ENCODE measurements at regions not wholly inside any gene's neighbourhood (a gene's known extent, or its start where the extent isn't known, plus 50 kb on each side); places are given as distances from the start of the nearest gene placed in this dataset.

DNA sequence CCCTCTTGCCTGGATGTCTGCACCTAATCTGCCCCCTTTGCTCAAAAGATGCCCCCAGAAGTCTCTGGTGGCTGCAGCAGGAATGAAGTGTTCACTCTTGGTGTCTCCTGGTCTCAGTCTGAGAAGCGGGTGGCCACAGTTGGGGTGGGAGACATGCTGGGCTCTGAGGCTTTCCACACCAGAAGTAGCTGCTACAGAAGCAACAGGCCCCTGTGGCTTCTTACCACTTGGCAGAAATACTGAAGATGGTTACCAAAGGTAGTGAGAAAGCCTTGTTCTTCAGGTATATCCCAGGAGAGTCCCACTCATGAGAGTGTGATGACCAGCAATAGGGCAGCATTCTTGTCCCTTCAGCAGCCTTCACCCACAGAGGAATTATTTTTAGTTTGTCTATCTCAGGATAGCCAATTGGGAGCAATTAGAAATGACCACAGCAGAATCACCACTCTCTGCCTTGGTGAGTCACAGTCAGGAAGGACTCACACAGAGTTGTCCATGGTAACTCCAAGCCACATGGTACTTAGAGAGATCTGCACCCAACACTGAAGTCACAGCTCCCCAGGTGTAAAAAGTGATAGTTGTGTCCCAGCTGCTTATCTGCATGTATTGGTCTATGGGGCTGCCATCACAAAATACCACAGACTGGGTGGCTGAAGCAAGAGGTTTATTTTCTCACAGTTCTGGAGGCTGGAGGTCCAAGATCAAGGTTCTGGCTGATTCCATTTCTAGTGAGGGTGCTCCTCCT, 169.8 kb upstream of the ID2 start:
- H3K4me3 ChIP-seq (ENCODE audit: low read depth, low read length): no peak overlapping the region
- TF ChIP-seq, protein P1, sequence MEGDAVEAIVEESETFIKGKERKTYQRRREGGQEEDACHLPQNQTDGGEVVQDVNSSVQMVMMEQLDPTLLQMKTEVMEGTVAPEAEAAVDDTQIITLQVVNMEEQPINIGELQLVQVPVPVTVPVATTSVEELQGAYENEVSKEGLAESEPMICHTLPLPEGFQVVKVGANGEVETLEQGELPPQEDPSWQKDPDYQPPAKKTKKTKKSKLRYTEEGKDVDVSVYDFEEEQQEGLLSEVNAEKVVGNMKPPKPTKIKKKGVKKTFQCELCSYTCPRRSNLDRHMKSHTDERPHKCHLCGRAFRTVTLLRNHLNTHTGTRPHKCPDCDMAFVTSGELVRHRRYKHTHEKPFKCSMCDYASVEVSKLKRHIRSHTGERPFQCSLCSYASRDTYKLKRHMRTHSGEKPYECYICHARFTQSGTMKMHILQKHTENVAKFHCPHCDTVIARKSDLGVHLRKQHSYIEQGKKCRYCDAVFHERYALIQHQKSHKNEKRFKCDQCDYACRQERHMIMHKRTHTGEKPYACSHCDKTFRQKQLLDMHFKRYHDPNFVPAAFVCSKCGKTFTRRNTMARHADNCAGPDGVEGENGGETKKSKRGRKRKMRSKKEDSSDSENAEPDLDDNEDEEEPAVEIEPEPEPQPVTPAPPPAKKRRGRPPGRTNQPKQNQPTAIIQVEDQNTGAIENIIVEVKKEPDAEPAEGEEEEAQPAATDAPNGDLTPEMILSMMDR (IDR thresholded peaks at IDR 0.05; ENCODE audit: low read depth, low read length): no peak

DNA sequence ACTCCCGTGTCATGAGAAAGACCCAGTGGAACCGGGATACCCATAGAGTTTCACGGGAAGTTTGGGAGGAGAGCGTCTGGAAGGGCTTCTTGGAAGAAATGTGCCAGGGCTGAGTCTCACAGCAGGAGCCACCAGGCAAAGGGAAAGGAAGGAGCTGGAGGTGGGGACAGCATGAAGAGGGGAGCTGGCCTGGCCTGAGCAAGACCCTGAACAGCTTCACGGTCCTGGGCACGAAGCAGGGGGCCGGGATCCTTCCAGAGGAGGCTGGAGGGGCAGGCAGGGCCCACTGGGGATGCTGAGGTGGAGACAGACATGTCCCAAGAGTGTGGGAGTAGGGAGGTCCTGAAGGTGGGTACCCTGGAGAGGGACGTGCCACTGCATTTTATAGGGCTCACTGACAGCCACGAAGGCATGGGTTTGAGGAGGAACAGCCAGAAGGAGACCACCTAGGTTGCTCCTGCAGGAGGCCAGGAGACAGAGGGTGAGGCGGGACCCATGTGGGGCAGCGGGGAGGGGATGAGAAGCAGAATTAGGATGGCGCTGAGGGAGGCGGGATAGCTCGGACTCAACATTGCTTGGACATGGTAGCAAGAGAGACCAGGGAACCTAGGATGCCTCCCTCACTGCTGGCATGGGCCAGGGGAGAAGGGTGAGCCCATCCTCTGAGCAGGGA, 168.1 kb upstream of the ID2 start:
- TF ChIP-seq, protein P1 (IDR thresholded peaks at IDR 0.05; ENCODE audit: low read depth, low read length): no peak
- H3K4me3 ChIP-seq (ENCODE audit: low read depth, low read length): no peak overlapping the region

DNA sequence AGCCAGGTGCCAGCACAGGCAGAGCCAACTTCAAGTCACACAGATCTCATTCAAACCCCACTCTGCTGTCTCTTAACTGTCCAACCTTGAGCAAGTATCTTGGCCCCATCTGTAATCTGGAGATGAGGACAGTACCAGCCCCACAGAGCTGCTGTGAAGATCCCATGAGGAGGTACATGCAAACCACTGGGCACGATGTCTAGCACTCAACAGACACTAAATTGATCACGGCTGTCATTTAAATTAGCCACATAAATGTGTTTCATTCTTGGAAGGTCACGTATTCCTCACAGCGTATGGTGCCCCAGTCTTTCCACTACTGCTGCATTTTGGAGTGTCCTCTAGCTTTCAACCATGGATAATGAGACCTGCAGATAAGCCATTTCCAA, 167.6 kb upstream of the ID2 start:
- no peak overlapping the region for H3K4me3 ChIP-seq (ENCODE audit: low read depth, low read length)
- TF ChIP-seq, protein P1 (IDR thresholded peaks at IDR 0.05; ENCODE audit: low read depth, low read length): no peak

DNA sequence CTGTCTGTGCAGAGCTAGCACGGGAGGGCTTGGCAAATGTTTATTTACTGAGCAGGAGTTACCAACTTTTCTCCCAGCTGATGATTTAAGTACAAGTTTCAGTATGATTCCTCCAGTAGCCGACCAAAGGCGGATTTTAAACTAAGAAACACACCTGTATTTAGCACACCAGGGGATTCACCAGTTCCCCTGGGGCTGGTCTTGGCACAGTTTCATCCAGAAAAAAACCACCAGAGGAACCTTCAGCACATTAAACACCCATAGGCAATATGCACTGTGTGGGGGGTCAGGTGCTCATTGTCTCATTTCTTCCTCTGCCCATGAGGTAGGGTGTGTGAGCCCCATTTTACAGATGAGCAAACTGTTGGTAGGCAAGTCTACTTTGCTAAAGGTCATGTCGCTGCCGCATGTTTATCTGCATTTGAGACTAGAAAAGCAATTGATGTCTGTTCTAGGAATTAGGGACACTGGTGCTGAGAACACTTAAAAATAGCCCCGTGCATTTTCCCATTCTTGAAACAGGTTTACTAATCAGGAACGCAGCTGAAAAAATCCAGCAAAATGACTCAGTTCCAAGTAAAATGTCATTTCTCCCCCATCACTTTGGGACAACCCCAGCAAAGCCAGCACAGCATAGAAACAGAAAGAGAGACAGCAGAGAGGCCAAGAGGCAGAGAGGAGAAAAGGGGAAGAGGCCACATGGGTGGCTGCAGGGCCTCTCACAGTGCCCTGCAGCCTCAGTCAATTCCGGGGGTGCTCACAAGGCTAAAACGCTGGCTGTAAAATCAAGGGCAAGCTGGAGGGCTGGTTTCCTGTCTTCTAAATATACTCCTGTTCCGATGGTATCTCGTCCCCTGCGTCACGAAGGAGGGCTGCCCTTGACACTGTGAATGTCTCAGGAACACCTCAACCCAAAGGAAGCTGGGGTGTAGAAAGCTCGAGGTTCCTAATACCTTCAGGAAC, 166.8 kb upstream of the ID2 start:
- H3K4me3 ChIP-seq (ENCODE audit: low read depth, low read length): no peak overlapping the region

DNA sequence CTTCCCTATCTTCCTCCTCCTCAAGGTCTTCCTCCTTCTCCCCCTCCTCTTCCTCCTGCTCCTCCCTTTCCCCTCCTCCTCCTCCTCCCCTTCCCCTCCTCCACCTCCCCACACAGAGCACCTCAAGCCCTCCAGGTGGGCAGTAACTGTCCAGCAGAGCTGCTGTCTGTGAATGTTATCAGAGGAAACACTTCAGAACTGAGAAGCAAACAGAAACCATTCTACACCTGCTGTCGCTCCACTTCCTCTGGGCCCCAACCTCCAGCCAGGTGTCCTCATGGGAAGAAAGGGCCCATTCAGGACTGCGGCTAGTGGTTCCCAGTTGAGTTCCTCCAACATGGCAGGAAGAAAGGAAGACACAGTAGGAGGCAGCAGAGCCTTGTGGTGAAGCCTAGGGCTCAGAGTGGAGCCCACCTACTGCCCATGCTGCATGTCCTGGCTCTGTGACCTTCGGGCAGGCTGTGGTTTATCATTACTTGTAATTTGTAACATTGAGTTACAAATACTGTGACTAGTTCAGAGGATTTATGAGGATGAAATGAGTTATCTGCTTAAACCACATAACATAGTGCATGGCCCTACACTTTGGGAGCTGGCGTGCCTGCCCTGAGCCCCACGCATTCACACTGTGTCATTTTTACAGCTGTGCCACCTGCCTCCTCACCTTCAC, 165.9 kb upstream of the ID2 start:
- TF ChIP-seq, protein P1 (IDR thresholded peaks at IDR 0.05; ENCODE audit: low read depth, low read length): no peak
- no peak overlapping the region for H3K4me3 ChIP-seq (ENCODE audit: low read depth, low read length)

More for the DNA sequence above, 166.8 kb upstream of the ID2 start:
- TF ChIP-seq, protein P1 (IDR thresholded peaks at IDR 0.05; ENCODE audit: low read depth, low read length): no peak

DNA sequence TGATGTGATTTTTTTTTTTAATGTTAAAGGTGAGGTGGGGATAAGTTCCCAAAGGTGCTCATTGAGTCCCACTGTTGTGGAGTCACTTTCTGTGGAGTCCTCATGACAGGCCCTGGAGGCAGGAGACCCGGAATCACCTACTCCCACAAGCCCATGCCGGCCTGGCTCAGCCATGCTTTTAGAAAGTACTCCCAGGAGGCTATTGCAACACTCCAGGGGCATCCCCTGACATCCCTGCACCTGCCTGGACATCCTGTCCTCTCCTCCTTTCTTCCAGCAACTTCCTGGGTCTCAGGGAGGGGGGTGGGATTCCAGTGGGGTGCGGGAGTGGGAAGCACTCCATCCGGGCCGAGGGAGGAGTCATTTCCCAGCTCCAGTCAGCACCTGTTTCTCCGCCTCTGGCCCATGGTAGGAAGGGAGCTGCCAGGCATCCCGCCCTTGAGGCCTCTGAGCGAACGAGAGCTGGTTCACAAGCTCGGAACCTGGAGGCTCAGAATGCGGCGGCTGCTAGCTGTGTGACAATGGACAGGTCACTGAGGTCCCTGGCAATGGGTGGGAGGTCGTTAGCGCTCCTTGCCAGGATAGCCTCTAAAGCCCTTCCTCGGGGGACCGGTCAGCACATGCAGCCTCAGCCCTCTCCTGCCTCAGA, 163.9 kb upstream of the ID2 start:
- TF ChIP-seq, protein P1 (IDR thresholded peaks at IDR 0.05; ENCODE audit: low read depth, low read length): no peak
- no peak overlapping the region for H3K4me3 ChIP-seq (ENCODE audit: low read depth, low read length)
